ENCODE measurements at regions not wholly inside any gene's neighbourhood (a gene's known extent, or its start where the extent isn't known, plus 50 kb on each side); places are given as distances from the start of the nearest gene placed in this dataset.

DNA sequence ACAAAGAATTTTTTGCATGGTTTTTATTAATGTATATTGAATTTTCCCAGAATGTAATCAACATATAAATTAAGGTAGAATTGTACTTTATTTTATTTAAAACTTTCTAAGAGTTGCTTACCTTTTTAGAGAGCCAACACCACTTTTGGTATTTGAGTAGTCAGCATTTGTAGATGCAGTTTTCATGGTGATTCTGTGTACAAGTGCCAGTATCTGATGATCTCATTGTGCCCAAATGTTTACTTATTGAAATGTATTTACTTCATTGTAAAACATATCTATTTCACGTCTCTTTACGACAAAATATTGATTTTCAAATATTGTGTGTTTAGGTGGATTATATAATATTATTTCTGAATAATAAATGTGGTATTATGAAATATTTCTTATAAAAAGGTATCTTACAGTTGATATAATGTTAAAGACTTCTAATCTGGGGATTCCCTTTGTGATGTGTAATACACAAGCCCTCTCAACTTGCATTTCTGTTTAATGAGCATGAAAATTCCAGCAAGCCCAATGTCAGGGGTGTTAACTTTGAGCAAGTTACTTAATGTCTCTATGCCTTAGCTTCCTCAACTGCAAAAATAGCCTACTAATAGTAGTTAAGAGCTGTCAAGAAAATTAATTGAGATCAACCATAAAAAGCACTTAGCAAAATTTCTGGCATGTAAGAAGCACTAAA lies 141.8 kb upstream of the ZNF648 start:
- TF ChIP-seq GATA3 (IDR thresholded peaks at IDR 0.05; ENCODE audit: low read depth, low read length) (no peak), GATA2 (IDR thresholded peaks at IDR 0.05; ENCODE audit: low read depth, low read length) (no peak)

GRCh38 chr1:182200025-182200812 lies 138.7 kb upstream of the ZNF648 start:
- TF ChIP-seq GATA2 (IDR thresholded peaks at IDR 0.05; ENCODE audit: low read depth, low read length) (no peak), GATA3 (IDR thresholded peaks at IDR 0.05; ENCODE audit: low read depth, low read length) (no peak)

- no peak for TF ChIP-seq GATA3 (IDR thresholded peaks at IDR 0.05; ENCODE audit: low read depth, low read length)
- TF ChIP-seq GATA2 (IDR thresholded peaks at IDR 0.05; ENCODE audit: low read depth, low read length): no peak
These were observed 136.6 kb upstream of the ZNF648 start for GRCh38 chr1:182198006-182198605.

DNA sequence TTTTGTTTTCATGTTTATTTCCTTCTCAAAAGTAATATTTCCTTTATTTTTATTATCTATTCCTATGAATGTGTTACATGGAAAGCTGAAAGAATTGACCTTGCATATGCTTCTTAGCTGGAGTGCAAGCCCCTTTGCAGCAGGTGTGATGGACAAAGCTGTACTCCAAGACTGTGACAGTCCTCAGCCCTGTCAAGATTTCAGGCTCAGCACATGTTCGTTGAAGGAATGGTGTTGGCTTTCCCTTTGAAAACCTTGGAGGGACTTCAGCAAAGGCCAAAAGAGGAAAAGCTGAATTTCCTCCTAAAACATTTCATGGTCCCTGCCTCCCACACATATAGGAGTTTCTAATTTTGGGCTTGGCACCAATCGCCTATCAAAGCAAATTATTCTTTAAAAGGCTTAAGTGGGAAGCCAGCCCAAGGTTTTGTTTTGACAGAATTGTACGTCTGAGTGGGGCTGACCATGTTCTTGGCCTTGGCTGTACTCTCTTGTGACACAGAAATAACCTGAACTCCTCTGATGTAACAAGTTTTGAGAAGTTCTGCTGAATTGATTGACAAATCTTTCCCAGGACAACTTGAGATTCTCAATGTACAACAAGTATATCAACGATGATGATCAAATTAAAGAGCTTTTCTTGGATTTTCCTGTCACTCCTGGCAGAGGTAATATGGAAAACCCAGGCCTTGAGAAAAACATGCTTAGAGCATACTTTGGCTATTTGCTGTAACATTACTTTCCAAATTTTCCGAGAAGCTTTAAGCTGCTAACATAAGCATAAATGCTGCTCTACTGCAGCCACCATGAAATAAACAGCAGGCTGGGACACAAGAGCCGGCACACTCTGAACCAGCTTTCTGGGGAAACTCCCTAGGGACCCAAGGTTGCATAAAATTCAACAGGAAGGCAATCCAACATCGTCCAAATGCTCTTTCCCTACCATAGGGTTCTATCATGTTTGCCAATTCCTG lies 135.7 kb upstream of the ZNF648 start:
- TF ChIP-seq GATA2 (IDR thresholded peaks at IDR 0.05; ENCODE audit: low read depth, low read length): no peak
- TF ChIP-seq GATA3 (IDR thresholded peaks at IDR 0.05; ENCODE audit: low read depth, low read length): no peak

DNA sequence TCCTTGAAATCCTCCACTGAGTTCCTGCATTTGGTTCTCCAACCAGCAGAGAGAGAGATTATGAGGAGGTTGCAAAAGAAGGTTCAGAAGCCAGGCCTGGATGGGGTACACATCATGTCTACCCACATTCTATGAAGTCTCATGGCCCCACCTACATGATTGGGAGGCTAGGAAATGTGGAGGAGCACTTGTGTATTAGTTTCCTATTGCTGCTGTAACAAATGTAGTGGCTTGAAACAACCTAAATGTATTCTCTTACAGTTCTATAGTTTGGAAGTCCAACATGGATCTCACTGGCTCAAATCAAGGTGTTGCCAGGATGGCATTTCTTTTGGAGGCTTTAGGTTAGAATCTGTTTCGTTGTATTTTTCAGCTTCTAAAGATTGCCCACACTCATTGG lies 134.2 kb upstream of the ZNF648 start:
- TF ChIP-seq GATA2 (IDR thresholded peaks at IDR 0.05; ENCODE audit: low read depth, low read length): no peak
- no peak for TF ChIP-seq GATA3 (IDR thresholded peaks at IDR 0.05; ENCODE audit: low read depth, low read length)

DNA sequence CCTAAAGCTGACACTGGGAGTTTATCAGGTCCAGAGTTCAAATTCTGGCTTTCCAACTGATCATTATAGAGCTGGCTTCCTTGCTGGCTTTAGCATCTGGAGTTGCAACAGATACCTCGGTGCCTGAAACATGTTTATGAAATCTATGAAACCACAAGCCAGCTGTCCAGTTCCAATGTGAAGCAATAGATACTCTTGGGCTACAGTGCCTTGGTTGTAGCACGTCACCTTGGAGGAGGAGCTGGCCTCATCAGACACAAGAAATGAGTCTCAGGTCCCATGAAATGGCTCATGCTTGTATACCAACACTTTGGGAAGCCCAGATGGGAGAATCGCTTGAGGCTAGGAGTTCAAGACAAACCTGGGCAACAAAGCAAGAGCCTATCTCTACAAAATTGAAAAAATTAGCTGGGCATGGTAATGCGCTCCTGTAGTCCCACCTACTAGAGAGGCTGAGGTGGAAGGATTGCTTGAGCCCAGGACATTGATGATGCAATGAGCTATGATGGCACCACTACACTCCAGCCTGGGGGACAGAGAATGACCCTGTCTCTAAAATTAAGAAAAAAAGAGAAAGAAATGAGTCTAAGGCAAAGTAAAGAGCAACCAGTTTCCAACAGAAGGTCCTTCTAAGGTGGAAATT lies 132.5 kb upstream of the ZNF648 start:
- TF ChIP-seq GATA2 (IDR thresholded peaks at IDR 0.05; ENCODE audit: low read depth, low read length): no peak
- TF ChIP-seq GATA3 (IDR thresholded peaks at IDR 0.05; ENCODE audit: low read depth, low read length): no peak

DNA sequence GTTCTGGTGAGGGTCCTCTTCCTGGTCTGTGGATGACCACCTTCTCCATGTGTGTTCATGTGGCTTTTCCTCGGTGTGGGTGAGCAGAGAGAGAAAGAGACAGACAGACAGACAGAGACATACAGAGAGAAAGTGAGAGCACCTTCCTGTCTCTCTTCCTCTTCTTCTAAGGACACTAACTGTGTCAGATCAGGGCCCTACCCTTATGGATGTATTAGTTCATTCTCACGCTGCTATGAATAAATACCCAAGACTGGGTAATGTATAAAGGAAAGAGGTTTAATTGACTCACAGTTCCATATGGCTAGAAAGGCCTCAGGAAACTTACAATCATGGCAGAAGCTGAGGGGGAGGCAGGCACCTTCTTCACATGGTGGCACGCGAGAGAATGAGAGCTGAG lies 131.5 kb upstream of the ZNF648 start:
- TF ChIP-seq GATA2 (IDR thresholded peaks at IDR 0.05; ENCODE audit: low read depth, low read length) (no peak), GATA3 (IDR thresholded peaks at IDR 0.05; ENCODE audit: low read depth, low read length) (no peak)

GRCh38 chr1:182192215-182192614 lies 130.7 kb upstream of the ZNF648 start:
- TF ChIP-seq GATA2 (IDR thresholded peaks at IDR 0.05; ENCODE audit: low read depth, low read length) (no peak), GATA3 (IDR thresholded peaks at IDR 0.05; ENCODE audit: low read depth, low read length) (no peak)

GRCh38 chr1:182191381-182192115 lies 130.0 kb upstream of the ZNF648 start:
- no peak for TF ChIP-seq GATA2 (IDR thresholded peaks at IDR 0.05; ENCODE audit: low read depth, low read length)
- TF ChIP-seq GATA3 (IDR thresholded peaks at IDR 0.05; ENCODE audit: low read depth, low read length): no peak

DNA sequence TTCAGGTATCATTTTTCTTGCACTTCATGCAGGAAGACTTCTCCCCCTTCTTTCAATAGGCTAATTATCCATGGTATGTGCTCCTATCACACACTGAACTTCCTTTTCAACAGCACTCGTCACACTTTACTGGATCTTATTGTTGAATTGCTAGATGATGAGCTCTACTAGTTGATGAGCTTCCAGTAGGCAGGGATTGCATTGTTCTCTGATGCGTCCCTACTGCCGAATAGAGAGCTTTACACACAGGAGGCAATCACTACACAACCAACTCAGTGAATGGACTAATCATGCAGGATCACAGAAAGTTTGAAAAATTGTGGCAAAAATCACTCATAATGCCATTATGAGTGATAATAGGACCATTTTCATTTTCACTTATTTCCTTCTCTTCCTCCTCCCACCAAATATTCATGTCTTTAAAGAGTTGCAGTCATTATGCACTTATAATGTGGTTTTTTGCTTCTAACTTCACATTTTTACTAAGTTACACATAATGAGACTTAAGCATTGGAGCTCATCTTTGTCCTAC lies 128.1 kb upstream of the ZNF648 start:
- TF ChIP-seq GATA2 (IDR thresholded peaks at IDR 0.05; ENCODE audit: low read depth, low read length) (no peak), GATA3 (IDR thresholded peaks at IDR 0.05; ENCODE audit: low read depth, low read length) (no peak)

- TF ChIP-seq GATA3 (IDR thresholded peaks at IDR 0.05; ENCODE audit: low read depth, low read length) (no peak), GATA2 (IDR thresholded peaks at IDR 0.05; ENCODE audit: low read depth, low read length) (no peak)
These were observed 125.2 kb upstream of the ZNF648 start for GRCh38 chr1:182186757-182187146.
